ENCODE measurements at regions not wholly inside any gene's neighbourhood (a gene's known extent, or its start where the extent isn't known, plus 50 kb on each side); places are given as distances from the start of the nearest gene placed in this dataset.
A peak's percentile ranks its signal among the peaks of the same experiment; 100 is the strongest.
"Not testable (repeated sequence)": the region's sequence is repeated elsewhere in the genome, so short reads cannot be mapped to it uniquely, and the experiment has no call there.

DNA sequence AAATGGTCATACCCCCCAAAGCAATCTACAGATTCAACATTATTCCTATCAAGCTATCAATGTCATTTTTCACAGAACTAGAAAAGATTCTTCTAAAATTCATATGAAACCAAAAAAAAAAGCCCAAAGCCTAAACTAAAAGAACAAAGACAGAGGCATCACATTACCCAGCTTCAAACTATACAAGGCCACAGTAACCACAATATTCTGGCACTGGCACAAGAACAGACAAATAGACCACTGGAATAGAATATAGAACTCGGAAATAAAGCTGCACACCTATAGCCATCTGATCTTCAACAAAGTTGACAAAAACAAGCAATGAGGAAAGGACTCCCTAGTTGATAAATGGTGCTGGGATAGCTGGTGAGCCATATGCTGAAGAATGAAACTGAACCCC lies 89.2 kb upstream of the PCED1B start:
- DNase-seq: no peak

DNA sequence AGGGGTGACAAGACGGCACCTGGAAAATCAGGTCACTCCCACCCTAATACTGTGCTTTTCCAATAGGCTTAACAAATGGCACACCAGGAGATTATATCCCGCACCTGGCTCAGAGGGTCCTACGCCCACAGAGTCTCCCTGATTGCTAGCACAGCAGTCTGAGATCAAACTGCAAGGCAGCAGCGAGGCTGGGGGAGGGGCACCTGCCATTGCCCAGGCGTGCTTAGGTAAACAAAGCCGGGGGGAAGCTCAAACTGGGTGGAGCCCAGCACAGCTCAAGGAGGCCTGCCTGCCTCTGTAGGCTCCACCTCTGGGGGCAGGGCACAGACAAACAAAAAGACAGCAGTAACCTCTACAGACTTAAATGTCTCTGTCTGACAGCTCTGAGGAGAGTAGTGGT lies 87.4 kb upstream of the PCED1B start:
- not testable (repeated sequence) for DNase-seq

DNA sequence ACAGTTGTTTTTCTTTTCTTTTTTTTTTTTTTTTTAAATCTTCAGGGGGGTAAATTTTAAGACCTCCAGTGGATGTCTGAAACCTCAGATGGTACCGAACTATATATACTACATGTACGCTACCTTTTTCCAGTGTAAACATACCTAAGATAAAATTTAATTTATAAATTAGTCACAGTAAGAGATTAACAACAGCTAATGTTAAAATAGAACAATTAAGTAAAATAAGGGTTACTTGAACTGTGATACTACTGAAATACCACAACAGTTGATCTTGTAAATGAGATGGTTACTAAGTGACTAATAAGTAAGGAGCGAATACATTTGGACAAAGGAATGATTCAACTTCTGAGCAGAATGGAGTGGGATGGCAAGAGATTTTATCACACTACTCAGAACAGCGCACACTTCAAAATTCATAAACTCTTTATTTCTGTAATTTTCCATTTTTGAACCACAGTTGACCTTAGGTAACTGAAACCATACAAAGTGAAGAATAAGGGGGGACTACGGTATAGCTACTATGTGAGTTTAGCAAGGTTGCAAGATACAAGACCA lies 80.5 kb upstream of the PCED1B start:
- no peak for DNase-seq

DNA sequence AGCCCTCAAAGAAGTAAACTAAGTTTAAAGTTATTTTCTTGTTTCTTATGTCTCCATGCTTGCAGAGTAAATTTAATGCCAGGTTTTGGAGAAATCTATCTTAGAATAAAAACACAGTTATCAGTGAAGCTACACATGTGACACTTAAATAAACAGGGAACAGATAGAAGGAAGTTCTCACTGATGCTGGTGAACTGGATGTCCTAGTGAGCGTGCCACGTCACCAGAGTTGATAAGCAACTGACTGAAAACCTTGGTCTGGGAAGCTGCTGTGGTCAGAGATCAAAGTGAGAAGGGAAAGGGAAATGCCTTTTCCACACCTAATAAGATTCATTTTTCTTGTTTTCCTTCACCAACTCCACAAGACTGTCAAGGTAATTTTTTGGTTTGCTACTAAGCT lies 74.8 kb upstream of the PCED1B start:
- DNase-seq: no peak

DNA sequence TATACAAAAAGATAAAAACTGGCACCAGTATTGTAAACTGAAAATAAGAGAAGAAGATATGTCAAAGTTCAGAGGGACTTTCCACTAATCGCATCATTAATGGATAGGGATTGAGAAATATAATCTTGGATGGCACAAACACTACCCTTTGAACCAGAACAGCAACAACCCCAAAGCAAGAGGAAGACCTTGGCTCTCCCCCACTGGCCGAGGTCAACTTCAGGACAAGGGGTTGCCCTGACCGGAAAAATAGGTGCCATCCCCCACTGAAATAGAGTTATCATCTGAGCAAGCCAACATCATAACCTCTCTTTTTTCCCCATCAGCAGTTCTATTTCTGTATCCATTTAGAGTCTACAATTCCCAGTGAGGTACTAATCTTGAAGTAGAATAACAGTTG lies 72.4 kb upstream of the PCED1B start:
- no peak for DNase-seq

DNA sequence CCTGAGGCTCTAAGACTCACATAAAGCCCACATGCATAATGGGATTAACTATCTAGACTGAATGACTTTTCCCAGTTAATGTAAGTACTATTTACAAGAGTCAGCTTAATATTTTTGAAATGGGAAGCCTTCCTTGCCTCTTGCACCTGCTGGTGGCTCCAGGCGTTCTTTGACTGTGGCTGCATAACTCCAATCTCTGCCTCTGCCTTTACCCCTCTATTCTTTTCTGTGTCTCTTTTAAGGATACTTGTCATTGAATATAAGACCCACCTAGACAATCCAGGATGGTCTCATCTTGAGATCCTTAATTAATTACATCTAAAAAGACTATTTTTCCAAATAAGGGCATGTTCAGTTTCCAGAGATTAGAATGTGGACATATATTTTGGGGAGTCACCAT lies 66.9 kb upstream of the PCED1B start:
- no peak for DNase-seq

DNA sequence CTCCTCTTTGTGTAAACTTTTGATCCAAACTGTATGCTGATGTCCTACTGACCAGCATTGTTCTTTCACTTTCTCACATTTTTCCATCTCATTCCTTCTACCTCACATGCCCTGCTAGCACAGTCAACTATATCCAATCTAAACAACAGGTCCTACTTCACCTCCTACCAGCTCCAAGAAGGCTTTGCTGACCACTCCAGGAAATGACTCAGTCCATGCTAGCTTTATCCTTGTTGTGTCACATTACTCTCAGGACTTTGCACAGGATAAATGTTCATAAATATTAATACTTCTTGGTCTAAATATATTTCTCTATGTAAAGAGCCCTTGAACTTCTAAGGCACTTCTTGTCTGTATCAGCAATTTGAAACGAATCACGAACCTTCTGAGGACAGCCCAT lies 64.9 kb upstream of the PCED1B start:
- no peak for DNase-seq

DNA sequence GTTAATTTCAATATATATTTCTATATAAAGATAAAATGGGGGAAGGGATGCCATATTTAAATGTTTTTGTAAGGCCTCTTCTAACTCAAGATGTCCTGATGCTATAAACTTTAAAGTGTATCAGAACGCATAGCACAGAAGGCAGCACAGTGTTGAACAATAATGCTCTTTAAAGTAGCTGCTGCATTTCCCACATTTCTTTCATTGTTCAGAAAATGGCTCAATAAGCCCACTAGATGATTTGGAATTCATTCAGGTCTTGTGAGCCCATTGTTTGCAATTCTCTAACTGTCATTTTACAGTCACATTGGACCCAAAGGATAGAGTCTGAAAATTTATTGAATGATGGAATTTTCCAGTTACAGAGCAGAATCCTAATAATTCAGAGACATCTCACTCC lies 64.0 kb upstream of the PCED1B start:
- no peak for DNase-seq

DNA sequence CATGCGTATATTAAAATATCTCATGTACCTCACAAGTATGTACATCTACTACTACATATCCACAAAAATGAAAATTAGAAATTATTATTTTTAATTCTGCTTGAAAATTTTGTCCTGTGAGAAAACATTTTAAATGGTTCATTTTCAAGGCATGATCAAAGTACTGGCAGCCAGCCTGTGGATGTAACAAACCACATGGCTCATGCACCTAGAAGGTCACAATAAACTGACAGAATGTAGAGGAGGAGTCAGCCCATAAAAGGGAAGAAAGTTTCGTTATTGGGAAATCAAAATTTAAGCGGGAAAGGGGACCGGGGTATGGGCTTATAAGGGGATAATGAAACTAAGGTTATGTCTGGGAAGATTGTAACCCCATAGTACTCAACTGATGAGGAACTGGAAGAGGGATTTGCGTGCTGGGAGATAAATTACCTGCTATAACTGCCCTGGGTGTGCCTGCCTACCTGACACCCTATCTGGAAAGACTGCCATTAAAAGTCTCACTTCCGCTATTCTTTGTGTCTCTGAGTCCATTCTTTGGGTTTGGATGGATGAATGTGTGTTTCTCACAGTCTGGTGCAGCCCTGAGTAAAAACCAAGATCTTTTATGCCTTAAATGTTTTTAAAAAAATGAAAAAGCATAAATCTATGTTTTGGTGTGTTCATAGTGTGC lies 62.2 kb upstream of the PCED1B start:
- DNase-seq: no peak

DNA sequence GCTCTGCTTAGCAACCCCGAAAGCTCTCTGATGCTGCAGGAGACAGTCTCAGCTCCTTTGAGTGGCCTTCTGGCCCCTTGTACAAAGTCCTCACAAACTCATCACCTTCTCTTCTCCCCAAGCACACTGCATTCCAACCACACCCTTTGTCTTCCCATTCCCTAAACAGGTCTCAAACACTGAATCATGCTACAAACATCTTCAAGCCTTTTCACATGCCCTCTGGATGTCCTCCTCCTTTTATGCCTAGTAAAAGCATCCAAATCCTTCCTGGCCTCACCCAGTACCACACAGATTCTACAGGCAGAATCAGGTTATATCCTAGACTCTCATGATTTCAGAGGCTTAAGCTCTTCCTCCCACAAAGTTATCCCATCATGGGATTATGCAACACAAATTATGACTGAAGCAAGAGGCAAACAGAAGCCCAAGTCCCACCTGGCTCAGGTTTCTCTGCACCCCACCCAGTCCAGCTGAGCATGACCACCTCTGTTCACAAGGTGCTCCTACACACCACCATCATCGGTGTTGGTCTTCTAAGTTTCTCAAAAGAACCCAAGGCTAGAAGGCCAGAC lies 61.4 kb upstream of the PCED1B start:
- DNase-seq: no peak

DNA sequence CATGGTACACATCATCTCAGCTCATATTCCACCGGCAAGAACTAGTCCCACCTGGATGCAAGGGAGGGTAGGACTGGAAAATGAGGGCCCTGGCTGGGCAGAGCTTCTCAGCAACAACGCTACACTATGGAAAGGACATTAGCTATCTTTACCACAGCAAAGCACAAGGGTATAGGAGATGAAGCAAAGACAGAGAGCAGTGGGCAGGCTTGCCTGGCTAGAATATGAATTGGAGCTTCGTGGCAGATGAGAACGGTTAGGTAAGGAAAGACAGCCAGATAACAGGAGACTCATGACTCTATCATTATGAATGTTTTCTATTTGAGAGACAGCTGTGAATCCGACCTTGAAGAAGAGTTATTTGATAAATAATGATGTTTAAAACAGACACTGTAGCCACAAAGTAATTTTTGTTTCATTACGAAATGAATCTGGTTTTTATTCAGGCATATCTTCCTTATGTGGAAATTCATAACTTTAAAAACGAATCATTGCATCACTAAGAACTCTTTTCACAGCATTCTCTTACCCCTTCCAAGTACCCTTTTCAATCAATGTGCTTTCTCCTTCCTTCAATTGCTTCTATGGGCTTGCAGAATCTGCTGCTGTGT lies 59.1 kb upstream of the PCED1B start:
- DNase-seq: no peak

DNA sequence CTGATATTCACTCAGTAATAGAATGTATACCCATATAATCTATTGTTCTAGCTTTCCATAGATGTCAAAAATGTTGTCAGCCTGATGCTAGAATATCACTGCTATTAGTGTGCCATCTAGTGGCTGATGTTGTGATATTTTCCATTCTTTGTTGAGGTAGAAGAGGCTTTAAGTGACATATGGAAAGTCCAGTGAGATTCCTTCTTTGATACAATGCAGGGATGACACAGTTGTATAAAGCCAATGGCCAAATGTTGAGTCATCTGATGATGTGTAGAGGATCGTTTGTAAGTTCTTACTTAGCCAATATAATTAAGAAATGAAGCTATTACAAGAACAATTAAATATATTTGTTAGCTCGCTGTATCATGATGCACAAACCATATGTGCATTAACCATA lies 58.1 kb upstream of the PCED1B start:
- peak; percentile 10 for DNase-seq

DNA sequence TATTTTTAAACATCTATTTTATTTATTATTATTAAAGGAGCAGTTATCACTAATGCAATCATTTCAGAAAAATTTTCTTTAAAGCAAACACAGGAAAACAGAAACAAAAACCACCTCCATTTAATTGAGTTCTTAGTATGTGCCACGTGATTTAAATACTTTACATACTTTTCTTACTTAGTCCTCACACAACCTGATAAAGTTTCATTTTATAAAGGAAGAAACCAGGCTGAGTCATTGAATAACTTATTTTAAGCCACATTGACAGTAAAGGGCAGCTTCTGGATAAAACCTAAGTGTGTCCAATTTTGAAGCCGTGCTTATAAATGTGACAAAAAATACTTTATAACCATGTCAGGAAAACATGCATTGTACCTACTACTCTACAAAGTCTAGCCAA lies 57.1 kb upstream of the PCED1B start:
- DNase-seq: no peak

DNA sequence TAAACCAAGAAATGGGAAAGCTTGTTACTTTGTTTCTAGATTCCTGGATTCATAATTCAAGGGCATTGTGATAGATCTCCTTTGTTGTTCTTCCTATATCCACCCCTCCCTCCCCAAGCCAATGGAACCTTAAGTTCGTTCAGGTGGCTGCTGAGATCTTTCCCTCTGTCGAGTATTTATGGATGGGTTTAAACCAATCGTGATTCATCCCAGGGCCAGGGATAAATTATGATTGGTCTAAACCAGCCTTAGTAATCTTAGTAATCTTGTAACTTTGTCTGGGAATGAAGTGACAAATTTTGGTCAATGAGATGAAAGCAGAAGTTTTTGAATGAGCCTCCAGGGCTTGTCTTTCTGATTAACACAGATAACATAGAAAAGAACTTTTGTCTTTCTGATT lies 56.1 kb upstream of the PCED1B start:
- DNase-seq: no peak

DNA sequence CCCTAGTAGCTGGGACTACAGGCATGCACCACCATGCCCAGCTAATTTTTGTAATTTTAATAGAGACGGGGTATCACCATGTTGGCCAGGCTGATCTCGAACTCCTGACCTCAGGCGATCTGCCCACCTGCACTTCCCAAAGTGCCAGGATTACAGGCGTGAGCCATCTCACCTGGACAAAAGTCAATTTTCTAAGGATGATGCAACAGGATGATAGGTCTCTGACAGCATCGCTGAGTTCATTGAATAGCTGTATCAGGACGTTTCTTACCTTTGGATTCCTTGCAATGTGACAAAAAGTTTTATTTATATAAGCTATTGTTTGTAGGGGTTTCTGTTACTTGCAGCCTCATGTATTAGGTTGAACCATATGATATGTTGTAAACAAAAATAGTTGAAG lies 55.5 kb upstream of the PCED1B start:
- DNase-seq: no peak

DNA sequence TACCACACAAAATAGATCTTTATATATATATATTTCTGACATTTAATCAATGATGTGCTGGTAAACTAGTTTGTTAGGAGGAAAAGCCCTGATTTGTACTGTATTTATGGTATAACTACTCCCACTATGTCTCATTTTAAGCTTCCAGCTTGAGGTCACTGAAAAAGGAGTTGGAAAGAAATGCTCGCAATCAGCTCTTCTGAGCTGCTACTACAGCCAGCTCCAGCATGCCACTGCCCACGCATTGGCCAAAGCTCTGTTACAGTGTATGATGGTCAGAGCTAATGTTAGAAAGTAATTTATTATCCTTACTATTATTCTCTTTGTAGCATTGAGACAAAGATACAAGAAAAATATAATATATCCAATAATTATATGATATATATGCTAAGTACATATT lies 55.0 kb upstream of the PCED1B start:
- DNase-seq: no peak

DNA sequence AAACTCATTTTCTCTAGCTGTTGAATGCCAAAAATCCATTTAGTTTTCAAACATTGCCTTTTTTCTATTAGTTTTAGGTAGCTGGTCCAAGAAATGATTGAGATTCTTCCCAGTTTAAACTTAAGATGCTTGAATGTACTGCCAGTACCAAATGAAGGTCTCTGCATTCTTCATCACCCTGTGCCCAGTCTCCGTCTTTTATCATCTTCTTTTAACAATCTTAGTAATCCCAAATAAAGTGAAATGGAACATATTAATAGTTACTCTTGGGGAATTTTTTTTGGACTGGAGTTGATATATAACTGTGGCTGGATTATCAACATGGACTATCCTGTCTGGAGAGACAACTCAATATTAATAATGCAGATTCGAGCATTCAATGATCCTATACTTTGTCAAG lies 54.1 kb upstream of the PCED1B start:
- no peak for DNase-seq

DNA sequence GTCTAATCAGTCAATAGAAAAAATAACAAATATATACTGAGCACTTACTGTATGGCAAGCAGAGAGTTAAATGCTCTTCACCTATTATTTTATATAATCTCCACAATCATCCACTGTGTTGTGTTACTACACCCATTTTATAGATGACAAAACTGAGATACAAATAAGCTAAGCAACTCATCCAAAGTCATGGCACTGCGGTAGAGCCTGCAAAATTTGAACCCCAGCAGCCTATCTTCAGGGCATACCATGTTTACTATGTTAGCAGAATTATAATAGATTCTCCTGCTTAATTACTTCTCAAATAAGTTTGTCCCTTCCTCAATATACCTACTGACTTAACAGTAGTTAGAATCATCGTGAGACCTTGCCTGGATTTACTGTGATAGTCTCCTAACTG lies 53.6 kb upstream of the PCED1B start:
- no peak for DNase-seq

DNA sequence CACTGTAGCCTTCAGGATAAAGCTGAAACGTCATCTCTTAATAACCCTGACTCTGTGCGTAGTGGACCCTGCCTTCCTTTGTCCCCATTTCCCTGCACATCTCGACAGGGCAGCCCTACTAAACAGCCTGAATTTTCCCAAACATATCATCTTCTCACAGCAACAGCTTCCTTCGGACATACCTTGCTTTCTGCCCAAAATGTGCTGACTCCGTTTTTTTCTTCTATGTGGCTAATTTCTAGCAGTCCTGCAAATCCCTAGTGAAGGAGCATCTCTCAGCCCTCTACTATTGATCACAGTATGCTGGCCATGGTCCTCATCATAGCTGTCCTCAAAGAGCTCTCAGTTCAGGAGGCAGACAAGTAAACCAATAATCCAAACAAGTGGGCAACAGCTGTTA lies 53.1 kb upstream of the PCED1B start:
- DNase-seq: no peak

Data from effector CD4-positive, alpha-beta T cell (primary cell).